RWPE1 (cell line): ENCODE measurements at regions not wholly inside any gene's neighbourhood (a gene's known extent, or its start where the extent isn't known, plus 50 kb on each side); places are given as distances from the start of the nearest gene placed in this dataset.
A peak's percentile ranks its signal among the peaks of the same experiment; 100 is the strongest.
"Not testable (repeated sequence)": the region's sequence is repeated elsewhere in the genome, so short reads cannot be mapped to it uniquely, and the experiment has no call there.

Source experiments
- CTCF ChIA-PET: fragments of 350-600 bp; sonication (Branson Sonifier 250); formaldehyde crosslinking; extraction: SDS; loops from one replicate; lab custom pipeline; 2021; lab: Yijun Ruan, JAX
- POLR2A ChIA-PET: fragments of 400-600 bp; formaldehyde crosslinking; extraction: SDS; loops from one replicate; lab custom pipeline; 2020; ENCODE audit warnings: antibody characterized with exemption; ENCODE audit not compliant: low non-redundant PET; lab: Yijun Ruan, JAX
- DNase-seq: peaks from one replicate; pipeline ENCODE4 v3.0.0; 2012; ENCODE audit warnings: low spot score
- H3K27ac ChIP-seq: fragments of 450-650 bp; 2 replicates; pipeline ENCODE4 v1.5.1; 2017
- TF ChIP-seq, protein P1 (sequence below): fragments of 450-650 bp; conservative IDR thresholded peaks from 2 replicates; pipeline ENCODE4 v1.5.1; 2017; ENCODE audit warnings: low read depth, mild to moderate bottlenecking

DNA sequence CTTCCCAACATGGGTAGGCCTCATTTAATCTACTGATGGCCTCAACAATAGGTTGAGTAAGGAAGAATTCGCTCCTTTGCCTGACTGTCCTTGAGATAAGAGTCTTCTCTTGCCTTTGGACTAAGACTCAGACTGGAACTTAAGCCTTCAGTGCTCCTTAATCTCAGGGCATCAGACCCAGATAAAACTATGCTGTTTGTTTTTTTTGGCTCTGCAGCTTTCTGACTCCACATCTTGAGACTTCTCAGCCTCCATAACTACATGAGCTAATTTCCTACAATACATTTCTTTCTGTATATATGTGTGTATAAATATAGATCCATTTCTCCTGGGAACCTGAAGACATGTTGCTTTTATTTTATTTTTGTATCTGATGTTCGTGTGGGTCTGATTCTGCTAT is 1470.7 kb upstream of the PRMT6 start:
- ChIA-PET POLR2A (no interaction called here), CTCF (no interaction called here)
- TF ChIP-seq, protein P1, sequence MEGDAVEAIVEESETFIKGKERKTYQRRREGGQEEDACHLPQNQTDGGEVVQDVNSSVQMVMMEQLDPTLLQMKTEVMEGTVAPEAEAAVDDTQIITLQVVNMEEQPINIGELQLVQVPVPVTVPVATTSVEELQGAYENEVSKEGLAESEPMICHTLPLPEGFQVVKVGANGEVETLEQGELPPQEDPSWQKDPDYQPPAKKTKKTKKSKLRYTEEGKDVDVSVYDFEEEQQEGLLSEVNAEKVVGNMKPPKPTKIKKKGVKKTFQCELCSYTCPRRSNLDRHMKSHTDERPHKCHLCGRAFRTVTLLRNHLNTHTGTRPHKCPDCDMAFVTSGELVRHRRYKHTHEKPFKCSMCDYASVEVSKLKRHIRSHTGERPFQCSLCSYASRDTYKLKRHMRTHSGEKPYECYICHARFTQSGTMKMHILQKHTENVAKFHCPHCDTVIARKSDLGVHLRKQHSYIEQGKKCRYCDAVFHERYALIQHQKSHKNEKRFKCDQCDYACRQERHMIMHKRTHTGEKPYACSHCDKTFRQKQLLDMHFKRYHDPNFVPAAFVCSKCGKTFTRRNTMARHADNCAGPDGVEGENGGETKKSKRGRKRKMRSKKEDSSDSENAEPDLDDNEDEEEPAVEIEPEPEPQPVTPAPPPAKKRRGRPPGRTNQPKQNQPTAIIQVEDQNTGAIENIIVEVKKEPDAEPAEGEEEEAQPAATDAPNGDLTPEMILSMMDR = no peak
- DNase-seq = no peak
- no peak overlapping the region for H3K27ac ChIP-seq

DNA sequence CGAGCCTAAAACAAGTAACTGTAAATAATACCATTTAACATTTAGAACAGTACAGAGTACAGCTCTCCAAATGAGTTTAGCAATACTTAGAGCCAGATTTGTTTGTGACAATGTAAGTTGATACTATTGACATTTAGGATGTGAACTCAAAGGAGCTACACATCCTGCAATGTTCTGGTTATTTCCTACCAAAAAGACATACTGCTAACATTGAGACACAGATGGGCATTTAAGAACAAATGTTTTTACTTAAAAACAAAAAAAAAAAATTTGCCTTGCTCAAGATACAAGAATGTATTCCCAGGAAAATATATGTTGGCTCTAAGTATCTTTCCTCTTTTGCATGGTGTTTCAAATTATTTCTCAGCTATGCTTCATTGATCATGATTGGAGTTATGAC is 1464.8 kb upstream of the PRMT6 start:
- ChIA-PET POLR2A (no interaction called here), CTCF (interaction anchor here (0.7 kb wide), 1 partner anchor 23 kb away, joined by 4 read pairs; no protein-coding TSS in a partner anchor)
- TF ChIP-seq, protein P1 = no peak
- no peak for DNase-seq
- no peak overlapping the region for H3K27ac ChIP-seq

DNA sequence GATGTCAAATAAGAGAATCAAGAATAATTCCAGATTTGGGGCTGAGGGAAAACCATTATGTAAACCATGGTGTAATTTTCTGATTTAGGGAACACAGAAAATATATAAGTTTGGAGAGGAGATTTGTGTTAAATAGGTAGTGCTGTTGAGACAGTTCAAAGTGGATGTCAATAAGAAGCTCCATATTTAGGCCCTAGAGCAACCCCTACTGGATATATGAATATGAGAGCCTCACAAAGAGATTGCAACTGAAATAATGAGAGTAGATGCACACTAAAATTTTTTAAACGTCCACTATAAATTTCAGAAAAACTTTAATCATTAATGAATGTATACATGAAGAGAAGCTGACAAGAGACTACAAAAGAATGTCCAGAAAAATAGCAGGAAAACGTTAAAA is 1447.8 kb upstream of the PRMT6 start:
- TF ChIP-seq, protein P1 = no peak
- ChIA-PET CTCF (interaction anchor here (0.5 to 0.7 kb wide), 2 partner anchors 11 to 440 kb away, joined by 4 to 8 read pairs; no protein-coding TSS in a partner anchor), POLR2A (no interaction called here)
- DNase-seq = peak; percentile 2
- H3K27ac ChIP-seq = no peak overlapping the region

DNA sequence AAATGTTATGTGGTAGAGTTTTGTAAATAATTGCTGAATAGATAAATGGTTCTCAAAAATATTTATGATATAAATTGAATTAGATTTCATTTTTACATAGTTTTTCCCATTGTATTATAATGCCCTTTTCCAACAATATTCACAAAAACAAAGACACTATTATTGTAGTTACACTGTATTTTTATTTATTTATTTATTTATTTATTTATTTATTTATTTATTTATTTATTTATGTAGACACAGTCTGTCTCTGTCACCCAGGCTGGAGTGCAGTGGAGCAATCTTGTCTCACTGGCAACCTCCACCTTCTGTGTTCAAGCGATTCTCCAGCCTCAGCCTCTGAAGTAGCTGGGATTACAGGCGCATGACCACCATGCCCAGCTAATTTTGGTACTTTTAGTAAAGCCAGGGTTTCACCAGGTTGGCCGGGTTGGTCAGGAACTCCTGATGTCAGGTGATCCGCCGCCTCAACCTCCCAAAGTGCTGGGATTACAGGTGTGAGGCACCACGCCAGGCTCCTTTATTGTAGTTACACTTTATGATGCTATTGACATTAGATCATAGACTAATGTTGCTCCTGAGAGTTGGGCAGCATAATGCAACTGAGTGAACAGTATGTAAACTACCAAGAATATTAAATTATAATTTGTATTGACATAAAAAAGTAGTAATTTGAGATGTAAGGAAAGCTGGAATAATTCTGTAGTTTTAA is 1430.0 kb upstream of the PRMT6 start:
- TF ChIP-seq, protein P1 = no peak
- ChIA-PET POLR2A (no interaction called here), CTCF (no interaction called here)
- DNase-seq = no peak
- H3K27ac ChIP-seq = no peak overlapping the region

DNA sequence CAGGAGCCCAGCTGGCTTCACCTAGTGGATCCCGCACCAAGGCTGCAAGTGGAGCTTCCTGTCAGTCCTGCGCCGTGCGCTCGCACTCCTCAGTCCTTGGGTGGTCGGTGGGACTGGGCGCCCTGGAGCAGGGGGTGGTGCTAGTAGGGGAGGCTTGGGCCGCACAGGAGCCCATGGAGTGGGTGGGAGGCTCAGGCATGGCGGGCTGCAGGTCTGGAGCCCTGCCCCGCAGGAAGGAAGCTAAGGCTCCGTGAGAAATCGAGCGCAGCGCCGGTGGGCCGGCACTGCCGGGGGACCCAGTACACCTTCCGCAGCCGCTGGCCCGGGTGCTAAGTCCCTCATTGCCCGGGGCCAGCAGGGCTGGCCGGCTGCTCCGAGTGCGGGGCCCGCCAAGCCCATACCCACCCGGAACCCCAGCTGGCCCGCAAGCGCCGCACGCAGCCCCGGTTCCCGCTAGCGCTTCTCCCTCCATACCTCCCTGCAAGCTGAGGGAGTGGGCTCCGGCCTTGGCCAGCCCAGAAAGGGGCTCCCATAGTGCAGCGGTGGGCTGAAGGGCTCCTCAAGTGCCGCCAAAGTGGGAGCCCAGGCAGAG is 1425.2 kb upstream of the PRMT6 start:
- CTCF ChIA-PET, POLR2A ChIA-PET, DNase-seq, H3K27ac ChIP-seq: not testable (repeated sequence)

DNA sequence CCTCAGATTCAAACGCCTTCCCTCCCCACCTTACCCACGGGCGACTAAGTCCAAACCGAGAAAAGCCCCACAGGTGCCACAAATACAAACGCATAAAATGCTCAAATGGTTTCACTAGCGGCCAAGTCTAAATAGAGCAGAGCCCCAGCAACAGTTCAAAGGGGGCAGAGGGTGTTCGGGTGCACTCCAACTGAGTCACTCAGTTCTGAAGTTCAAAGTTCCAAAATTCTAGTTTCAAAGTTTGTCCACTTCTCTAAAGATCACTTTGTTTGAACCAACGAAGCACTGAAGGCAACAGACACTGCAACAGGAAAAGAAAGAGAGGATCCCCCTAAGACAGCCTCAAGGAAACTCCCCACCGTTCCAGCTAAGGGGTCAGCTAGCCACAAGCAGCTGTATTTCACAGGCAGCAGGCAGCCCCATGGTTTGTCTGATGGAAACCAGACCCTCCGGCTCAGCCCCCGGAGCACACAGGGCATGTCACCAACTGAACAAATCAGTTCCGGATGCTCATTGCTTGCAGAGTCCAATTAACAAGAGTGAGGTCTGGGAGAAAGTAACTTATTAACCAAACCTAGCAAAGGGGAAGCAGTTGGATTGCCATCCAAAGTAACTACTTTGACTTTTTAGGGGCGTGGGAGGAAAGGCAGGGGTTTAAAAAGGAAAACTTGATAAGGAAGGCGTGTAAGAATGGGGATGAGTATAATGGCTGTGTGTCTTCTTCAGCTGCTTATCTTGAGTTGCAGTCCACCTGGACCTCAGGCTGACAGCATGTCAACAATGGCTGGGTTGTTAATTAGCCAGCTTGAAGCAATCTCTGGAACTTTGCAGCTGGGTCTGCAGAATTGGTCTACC is 1423.9 kb upstream of the PRMT6 start:
- TF ChIP-seq, protein P1 = no peak
- H3K27ac ChIP-seq = no peak overlapping the region
- CTCF ChIA-PET = no interaction called here
- POLR2A ChIA-PET = no interaction called here
- no peak for DNase-seq
